Right renal cortex interstitium (tissue), 3 donors: ENCODE measurements at regions not wholly inside any gene's neighbourhood (a gene's known extent, or its start where the extent isn't known, plus 50 kb on each side); places are given as distances from the start of the nearest gene placed in this dataset.

Experiments
- DNase-seq, 3 donors: peaks; one replicate each; pipeline ENCODE4 v3.0.0-alpha.2; 2013; ENCODE audit warnings: low read depth in 3 of 3, low spot score in 2 of 3

DNA sequence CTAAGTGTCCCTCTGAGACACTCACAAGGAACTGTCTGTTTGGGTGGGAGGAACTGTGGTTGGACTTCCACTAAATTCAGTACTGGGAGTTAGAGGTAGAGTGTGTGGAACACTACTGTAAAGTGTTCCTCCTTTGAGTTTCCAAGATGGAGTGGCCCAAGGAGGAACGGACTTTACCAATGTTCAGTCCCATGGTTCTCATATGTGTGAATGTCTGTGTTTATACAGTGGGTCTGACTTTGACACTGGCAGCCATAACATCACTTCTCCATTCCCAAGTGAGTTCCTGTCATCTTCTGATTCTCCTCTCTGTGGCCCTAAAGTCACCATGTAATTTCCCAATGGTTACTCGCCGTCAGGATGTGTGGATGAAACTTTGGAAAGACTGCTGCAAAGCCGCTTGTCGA is 136.8 kb upstream of the SERP2 start:
- no peak for DNase-seq

DNA sequence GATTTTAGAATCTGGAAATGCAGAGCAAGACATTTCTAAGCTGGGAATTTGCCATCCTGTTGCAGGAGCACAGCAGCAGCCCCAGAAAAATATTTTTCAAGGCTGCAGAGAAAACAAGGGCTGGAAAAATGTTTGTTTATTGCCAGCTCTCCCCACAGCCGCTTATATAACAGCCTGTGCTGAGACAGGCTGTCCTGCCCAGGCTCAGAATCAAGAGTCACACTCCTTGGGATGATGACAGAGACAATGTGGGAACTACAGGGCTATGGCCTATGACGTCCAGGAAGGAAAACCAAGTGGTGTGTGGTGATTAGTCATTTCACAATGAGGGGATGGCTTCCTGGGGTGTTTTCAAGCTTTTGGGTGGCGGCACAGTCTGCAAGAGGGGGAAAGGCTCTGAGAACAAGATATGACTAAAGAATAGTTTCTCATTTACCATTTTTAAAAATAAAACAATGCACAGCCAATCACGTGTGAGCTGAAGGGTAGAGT is 136.3 kb upstream of the SERP2 start:
- DNase-seq = no peak

DNA sequence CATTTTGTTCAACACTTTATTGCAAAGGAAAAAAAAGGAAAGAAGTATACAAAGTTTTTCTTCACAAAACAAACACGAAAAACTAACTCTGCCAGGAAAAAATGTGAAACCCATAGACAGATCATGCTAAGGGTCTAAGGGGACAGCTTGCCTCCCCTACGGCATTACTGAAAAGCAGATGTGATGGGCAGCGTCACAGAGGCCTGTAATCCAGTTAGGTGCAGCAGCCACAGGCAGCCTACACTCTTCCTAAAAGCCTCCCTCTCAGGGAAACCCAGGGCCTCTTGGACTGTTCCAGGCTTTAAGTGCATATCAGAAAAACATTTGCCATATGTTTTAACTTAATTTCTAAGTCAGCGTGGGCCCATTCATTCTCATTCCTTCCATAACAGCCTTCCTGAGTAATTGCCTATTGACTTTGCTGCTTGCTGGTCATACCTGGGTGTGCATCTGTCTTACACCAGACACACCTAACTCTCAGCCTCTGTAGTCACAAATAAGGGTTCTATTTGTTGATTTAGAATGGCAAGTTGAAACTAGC is 135.7 kb upstream of the SERP2 start:
- no peak for DNase-seq

DNA sequence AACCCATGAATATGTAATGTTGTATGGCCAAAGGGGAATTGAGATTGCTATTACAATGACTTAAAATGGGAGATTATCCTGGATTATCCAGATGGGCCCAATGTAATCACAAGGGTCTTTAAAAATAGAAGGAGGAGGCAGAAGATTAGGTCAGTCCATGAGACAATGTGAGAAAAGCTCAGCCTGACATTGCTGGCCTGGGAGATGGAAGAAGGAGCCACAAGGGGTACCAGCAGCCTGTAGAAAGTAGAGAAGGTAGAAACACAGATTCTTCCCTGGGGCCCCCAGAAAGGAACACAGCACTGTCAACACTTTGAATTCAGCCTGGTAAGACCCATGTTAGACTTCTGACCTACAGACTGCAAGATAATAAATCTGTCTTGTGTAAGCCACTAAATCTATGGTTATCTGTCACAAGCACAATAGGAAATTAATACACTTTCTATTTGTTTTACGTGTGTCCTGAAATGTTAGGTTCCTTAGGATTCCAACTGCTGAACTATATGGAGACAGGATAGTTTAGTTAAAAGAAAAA is 132.9 kb upstream of the SERP2 start:
- DNase-seq = no peak

DNA sequence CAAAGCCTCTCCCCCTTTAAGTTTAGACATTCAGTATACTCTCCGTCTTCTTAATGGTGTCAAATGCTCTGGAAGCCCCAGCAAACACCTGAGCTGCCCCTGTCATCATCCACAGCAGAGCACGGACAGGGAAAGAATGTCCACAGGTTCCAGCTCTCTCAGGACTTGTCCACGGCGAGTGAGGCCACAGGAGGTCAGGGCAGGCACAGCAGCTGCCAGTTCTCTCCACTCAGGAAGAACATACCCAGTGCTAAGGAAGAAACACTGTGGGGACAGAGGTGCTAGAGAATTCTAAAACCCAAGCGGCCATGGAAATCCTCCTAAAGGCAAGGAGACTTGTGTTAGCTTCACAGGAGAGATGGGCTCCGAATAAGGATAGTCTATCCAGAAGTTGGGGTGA is 132.0 kb upstream of the SERP2 start:
- no peak for DNase-seq

DNA sequence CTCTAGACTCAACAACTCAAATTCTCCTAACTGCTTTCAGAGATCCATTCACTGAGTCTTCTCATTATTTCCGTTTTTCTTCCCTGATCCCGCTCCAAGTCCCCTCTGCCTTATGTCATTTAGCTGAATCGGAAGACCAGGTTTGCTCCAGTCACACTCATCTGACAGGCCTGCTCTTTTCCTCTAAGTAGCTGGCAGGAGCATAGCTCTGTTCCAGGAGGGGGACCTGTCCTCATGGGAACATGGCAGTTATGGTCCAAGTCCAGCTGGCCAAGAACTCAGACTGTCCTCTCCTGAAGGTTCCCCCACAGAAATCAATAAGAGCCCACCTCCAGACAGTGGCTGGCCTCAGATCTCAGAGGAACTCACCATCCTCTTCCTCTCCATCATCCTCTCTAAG is 130.9 kb upstream of the SERP2 start:
- no peak for DNase-seq

DNA sequence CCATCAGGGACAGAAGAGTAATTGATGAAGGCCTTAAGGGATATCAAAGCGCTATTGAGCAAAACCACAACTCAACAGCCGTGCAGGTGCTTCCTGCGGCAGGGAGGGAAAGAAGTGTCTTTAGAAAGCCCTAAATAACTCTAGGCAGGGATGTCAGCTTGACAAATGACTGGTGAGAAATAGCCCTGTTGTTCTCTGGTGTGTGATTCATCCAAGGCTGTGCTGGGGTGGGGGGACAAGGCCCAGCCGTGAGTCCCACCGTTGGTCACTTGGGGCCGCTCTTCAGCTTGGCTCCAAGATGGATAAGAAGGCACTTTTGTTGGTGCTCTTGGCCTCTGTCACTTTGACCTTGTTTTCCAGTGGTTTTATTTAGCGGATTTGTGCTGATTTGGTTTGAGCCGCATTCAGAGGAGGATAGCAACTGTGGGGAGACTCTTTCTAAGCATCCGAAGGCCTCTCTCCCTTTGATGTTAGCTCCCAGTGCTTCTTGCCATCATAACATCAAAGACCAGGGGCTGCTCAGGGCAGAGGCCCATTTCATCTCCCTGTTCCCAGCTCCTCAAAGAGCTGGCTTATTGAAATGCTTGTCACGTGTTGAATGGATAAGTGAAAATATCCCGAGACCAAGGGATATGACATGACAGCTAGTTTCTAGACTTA is 130.3 kb upstream of the SERP2 start:
- no peak for DNase-seq

DNA sequence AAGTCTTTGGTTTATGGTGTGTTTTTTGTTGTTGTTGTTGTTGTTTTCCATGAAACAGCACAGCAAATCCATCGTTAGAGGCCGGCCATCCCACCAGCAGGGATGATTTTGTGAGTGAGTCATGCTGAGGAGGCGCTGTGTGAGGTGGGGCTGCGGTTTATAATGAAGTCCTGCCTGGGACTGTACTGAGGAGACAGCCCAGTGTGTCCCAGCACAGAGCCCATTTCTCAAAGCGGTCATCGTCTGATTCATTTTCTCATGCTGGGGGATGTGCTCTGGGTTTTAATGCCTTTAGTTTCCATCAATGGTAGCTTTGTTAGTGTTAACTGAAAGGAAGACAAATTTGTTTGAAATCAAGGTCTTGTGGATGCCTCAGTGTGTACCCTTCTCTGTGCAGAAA is 129.3 kb upstream of the SERP2 start:
- no peak for DNase-seq

DNA sequence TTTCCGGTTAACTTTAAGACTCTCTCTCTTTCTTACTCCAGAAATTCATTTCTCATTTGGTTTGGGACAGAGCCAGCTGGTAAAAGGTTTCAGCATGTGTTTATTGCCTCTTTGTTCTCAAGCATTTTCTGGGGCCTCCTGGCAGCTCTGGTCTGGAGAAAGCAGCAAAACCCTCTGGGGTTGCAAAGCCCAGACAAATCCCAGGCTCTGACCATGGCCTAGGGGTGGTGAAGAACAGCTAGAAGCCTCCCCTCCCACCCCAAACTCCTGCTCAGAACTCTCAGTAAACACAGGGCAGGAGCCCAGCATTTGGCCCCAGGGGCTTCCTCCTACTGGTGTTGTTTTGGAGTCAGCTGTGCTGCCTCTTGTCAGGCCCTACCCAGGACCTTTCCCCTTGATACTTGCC is 124.2 kb upstream of the SERP2 start:
- DNase-seq = no peak

DNA sequence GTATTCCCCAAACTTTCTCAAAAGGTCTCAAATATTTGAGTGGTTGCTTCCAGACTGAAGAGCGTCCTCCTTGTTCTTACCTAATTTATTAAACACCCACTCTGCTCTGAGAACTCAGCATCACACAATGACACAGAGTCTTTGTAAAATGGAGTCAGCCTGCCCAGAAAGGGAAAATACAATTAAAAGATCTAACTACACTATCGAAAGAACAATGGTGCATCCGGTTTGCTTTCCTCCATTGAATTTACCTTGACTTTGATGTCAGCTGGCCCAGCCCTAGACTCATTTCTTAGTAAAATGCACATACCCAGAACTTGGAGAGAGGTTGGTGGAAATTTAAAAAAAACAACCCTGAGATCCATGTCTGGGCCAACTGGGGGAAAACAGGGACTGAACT is 120.7 kb upstream of the SERP2 start:
- DNase-seq = no peak

DNA sequence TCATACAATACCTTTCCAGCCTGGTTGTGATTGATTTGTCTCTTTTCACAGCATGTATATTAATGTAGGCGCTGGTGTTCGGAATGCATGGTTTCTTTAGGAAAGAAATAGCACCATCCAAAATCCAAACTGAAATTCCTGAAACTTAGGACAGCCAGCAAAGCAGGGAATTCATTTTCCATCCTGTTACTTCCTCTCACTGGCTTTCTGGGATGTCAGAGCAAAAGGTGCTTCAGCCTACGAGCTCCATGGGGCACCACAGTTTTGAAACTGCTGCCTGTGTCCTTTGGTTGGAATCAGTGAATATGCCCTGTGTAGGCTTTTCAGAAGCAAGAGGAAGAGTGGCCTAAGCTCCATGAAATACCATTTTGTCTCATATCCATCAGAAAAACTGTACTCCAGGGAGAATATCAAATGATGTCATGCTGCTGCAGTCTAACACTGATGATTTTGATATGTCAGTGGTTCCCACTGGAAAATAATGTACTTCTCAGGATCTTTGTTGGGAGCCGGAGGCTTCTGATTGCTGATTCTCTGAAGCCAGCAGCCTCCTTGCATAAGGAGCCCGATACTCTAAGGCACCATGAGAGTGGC is 117.8 kb upstream of the SERP2 start:
- DNase-seq = no peak

DNA sequence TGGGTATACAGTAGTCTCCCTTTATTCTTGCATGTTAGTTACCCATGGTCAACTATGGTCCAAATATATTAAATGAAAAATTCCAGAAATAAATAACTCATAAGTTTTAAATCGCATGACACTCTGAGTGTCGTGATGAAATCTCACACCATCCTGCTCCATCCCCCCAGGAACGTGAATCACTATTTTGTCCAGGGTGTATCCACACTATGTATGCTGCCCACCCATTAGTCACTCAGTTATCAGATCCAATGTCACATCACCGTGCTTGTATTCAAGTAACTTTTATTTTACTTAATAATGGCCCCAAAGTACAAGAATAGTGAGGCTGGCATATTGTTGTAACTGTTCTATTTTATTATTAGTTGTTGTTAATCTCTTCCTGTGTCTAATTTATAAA is 115.8 kb upstream of the SERP2 start:
- no peak for DNase-seq

DNA sequence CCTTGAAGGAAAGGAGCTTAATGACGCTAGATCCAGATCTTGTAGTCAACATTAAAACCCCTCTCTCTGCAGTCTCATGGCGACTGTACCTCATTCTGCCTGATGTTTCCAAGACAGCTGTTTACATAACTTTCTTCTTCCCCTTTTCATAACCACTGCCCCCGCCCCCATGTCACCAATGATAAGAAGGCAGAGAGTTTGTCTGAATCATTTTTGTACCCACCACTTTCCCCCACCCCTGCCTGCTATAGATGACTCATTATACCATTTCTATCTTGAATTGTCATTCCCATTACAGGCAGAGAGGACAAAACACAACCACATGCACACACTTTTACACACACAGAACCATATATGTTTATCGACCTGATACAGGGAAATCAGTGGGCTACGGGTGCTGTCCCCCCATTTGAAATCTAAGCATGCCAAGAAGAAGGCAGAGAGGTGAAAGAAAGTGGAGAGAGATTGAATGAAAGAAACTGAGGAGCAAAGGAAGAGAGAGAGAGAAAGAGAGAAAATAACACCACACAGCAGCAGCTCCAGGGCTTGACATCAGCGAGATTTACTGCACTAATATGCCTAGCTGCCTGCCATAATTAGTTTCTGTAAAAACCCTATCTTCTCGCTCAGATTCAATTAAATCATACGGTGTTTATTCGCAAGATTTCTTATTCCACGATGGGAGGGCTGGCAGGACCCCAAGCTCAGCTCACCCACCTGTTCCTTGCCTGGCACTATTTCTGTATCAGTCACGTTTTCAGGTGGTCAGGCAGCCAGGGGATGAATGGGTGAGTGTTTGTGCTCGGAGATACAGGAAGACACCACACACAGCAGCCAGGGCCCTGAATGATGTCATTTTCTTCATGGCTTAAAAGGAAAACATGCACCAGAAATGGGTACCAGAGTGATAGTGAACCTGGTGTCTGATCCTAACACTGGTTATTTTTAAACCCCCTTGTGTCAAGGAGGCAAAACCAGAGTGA is 114.3 kb upstream of the SERP2 start:
- no peak for DNase-seq

DNA sequence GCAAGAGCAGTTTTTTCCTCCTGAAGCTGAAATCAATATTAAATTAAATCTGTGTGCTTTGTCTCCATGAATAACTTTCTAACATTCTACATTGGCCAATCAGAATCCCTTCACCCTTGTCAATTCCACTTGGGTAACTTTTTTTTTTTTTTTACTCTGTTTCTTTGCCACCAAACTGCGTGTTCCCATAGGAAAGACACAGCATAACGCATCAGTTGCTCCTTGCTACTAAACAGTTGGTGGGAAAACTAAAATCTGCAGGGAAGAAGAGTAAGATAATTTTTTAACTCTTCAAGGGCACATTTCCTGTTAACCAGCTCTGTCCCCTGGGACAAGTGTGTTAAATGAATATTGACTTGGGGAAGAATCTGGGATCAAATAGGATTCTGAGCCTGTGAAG is 113.3 kb upstream of the SERP2 start:
- DNase-seq = no peak

DNA sequence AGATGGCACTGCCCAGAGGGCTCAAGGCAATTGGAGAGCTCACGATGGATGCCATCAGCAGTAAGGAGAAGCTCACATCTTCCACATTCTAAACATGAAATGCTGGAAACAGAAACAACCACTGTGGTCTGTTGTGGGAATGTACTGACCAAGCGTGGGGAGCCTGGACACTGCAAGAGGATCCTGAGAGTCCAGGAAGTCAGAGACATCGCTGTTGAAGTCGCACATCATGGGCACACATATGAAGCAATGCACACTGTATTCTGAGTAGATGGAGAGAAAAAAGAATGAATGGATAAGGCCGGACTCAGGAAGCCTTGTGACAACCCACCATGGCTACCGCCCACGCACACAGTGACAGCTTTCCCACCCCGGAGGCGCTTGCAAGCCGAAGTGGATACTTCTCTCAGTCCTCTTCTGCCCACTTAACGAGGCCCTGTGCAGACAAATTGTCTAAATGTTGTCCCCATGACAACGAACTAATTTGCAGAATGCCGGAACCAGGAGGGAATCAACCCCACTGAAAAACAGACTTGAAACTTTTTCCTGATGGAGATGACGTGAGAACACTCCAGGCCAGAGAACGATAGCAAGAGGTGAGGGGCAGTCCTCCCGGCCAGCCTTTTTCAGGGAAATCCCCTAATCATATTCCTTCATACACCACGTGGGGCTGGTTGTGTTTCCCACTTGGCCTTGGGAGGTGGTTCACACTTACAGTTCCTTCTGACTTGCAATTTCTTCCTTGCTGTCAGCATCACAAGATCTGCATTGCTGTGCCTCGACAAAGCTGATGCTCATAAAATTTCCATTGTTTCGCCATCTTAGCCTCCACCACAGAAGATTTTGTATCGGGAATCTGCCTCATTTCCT is 109.6 kb upstream of the SERP2 start:
- DNase-seq = no peak

DNA sequence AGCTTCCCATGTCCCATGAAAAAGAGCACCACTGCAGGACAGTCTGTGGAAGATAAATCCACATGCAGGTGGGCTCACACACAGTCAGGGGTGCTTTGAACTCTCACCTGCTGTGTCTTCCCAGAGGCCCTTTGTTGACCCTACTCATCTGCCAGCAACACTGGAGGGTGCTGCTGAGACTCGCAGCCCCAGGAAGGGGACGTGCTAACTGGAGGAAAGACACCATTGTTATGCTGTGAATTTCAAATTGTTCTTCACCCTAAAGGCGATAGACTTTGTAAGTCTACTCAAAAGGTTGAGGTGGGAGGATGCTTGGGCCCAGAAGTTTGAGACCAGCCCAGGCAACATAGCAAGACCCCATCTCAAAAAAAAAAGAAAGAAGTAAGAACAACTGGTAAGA is 107.3 kb upstream of the SERP2 start:
- no peak for DNase-seq

DNA sequence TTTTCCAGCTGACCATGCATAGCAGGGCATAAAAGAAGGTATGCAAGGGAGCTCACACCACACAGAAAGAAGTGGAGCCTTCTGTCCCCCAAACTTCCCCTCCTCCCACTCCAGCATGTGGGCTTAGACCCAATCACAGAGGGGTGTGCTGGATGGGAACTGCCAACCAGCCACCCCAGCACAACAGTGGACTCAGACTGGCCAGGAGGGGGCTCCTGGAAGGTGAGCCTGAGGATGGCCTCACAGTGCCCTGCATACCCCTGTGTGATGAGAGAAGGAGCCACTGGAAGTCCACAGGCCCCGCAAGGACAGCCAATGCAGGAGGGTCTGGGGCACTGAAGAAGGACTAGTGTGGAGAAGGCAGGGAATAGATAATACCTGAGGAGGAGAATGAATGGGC is 106.9 kb upstream of the SERP2 start:
- DNase-seq = no peak

DNA sequence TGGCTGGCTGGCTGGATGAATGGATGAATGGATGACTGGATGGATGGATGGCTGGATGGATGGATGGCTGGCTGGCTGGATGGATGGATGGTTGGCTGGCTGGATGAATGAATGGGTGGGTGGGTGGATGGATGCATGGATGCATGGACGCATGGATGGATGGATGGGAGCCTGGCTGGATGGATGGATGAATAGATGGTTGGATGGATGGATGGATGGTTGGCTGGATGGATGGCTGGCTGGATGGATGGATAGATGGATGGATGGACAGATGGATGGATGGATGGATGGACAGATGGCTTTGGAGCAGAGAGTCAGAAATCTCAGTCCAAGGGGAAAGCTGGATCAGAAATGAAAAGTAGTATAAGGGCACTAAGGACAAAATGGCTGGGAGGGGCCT is 106.4 kb upstream of the SERP2 start:
- DNase-seq = no peak

DNA sequence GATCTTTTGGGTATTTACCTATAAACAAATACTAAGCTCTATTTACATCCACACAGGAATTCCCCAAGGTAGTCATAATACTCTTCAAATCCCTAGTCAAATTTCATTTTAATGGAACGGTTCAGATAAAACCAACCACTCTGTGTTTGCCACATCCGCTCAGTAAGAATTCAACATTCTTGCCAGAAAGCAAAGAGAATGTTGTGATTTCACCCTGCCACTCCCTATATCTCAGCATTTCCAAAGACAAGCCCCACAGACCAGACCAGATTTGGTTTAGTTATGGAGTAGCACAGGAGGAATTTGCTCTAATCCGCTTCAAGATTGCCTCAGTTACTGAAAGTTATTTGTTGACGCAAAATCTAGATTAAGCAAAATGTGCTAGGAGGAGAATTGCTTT is 105.6 kb upstream of the SERP2 start:
- no peak for DNase-seq

DNA sequence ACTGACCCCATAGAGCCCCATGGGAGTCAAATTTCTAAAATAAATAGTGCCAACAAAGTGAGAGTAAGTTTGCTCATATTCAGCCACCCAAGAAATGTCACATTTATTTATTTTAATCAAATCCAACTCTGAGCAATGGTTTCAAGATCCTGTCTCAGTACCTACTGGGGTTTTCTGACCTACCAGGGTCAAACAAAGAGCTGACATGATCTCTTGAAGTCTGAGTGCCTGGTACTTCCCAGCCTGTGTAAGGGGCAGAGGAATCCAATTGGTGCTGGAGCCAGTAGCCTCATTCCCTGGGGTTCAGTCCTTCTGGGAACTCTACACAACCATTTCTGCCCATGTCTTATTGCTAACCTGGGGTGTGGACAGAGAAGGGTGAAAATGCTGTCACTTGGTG is 104.6 kb upstream of the SERP2 start:
- no peak for DNase-seq
